Mesothelial cell of epicardium (in vitro differentiated cells): ENCODE measurements at regions not wholly inside any gene's neighbourhood (a gene's known extent, or its start where the extent isn't known, plus 50 kb on each side); places are given as distances from the start of the nearest gene placed in this dataset.

Experiments used
- DNase-seq, 2 experiments: peaks; one replicate each; pipeline ENCODE4 v3.0.0; 2021; ENCODE audit warnings: low spot score in 2 of 2; ENCODE audit not compliant: unreplicated experiment in 2 of 2
- H3K27ac Mint-ChIP-seq: 2 replicates; pipeline ENCODE4 v1.8.0; 2021; ENCODE audit warnings: mixed read lengths
- H3K27me3 Mint-ChIP-seq: 2 replicates; pipeline ENCODE4 v1.8.0; 2021; ENCODE audit warnings: low read depth, mixed read lengths
- H3K36me3 Mint-ChIP-seq: 2 replicates; pipeline ENCODE4 v1.8.0; 2021; ENCODE audit warnings: mixed read lengths
- H3K4me1 Mint-ChIP-seq: 2 replicates; pipeline ENCODE4 v1.8.0; 2021; ENCODE audit warnings: mixed read lengths
- H3K4me3 Mint-ChIP-seq: 2 replicates; pipeline ENCODE4 v1.8.0; 2021; ENCODE audit warnings: mild to moderate bottlenecking, moderate library complexity, mixed read lengths
- H3K9me3 Mint-ChIP-seq: 2 replicates; pipeline ENCODE4 v1.8.0; 2021; ENCODE audit warnings: mixed read lengths
- CTCF ChIP-seq: fragments of 200-600 bp; sonication (generic); IDR thresholded peaks from one replicate; pipeline ENCODE4 v1.5.0; 2021; ENCODE audit warnings: antibody characterized with exemption; ENCODE audit not compliant: unreplicated experiment

GRCh38 chr5:33372721-33373472 is 67.9 kb upstream of the TARS1 start:
- no peaks in the 10 kb centered on the region for H3K4me1 Mint-ChIP-seq
- no peak for TF ChIP-seq CTCF
- H3K4me3 Mint-ChIP-seq: no peak overlapping the region
- no peaks in the 10 kb centered on the region for H3K9me3 Mint-ChIP-seq
- DNase-seq: no peak
- no peaks in the 10 kb centered on the region for H3K27me3 Mint-ChIP-seq
- H3K36me3 Mint-ChIP-seq: no peaks in the 10 kb centered on the region
- H3K27ac Mint-ChIP-seq: no peak overlapping the region

- no peaks in the 10 kb centered on the region for H3K9me3 Mint-ChIP-seq
- no peaks in the 10 kb centered on the region for H3K27me3 Mint-ChIP-seq
- no peaks in the 10 kb centered on the region for H3K36me3 Mint-ChIP-seq
- no peak for TF ChIP-seq CTCF
- H3K27ac Mint-ChIP-seq: no peak overlapping the region
- DNase-seq: no peak
- no peak overlapping the region for H3K4me3 Mint-ChIP-seq
- no peaks in the 10 kb centered on the region for H3K4me1 Mint-ChIP-seq
Measured at GRCh38 chr5:33375900-33376299, 64.9 kb upstream of the TARS1 start.

GRCh38 chr5:33379757-33380156 is 61.0 kb upstream of the TARS1 start:
- no peak overlapping the region for H3K4me3 Mint-ChIP-seq
- no peaks in the 10 kb centered on the region for H3K27me3 Mint-ChIP-seq
- no peak overlapping the region for H3K27ac Mint-ChIP-seq
- peaks cover 19% of the 10 kb centered on the region for H3K9me3 Mint-ChIP-seq
- H3K4me1 Mint-ChIP-seq: no peaks in the 10 kb centered on the region
- DNase-seq: no peak
- H3K36me3 Mint-ChIP-seq: no peaks in the 10 kb centered on the region
- TF ChIP-seq CTCF: no peak

- no peak overlapping the region for H3K4me3 Mint-ChIP-seq
- H3K27me3 Mint-ChIP-seq: no peaks in the 10 kb centered on the region
- no peaks in the 10 kb centered on the region for H3K36me3 Mint-ChIP-seq
- no peak overlapping the region for H3K27ac Mint-ChIP-seq
- no peaks in the 10 kb centered on the region for H3K4me1 Mint-ChIP-seq
- DNase-seq: no peak
- H3K9me3 Mint-ChIP-seq: peaks cover 31% of the 10 kb centered on the region
- TF ChIP-seq CTCF: no peak
Measured at GRCh38 chr5:33381243-33381642, 59.5 kb upstream of the TARS1 start.
